NCI-H1930 (cell line): ENCODE measurements at regions not wholly inside any gene's neighbourhood (a gene's known extent, or its start where the extent isn't known, plus 50 kb on each side); places are given as distances from the start of the nearest gene placed in this dataset.

ENCODE experiments used
- DNase-seq, 2 experiments: peaks; one replicate each; lab custom pipeline; 2025; lab: John Stamatoyannopoulos, UW

DNA sequence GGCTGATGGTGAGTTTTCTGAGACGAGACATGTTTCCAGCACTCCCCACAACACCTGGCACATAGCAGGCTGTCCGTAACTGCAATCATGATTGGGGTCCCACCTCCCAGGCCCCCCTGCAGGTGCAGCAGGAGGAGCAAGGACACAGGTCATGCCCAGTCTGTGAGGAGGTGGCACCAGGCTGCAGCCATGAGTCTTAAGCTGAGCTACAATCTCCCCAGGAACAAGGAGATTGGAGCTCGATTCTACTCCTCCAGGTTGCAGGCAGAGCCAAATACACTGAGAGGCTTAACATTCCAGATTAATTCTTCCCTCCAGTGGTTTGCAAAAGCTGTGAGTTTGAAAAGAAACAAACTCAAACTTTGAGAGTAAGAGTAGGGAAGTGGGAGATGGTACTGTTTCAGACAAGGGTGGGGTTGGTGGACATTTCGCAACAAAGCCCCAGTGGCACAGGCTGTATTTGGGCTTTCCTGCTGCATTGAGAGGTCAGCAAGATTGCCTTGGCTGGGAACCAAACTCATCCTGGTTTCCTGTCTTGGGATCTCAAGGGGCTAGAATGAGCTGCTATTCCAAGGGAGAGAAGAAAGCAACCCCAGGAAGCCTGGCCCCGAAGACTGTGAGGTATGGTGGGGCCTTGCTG, 64.8 kb upstream of the GALNT2 start:
- DNase-seq: no peak

DNA sequence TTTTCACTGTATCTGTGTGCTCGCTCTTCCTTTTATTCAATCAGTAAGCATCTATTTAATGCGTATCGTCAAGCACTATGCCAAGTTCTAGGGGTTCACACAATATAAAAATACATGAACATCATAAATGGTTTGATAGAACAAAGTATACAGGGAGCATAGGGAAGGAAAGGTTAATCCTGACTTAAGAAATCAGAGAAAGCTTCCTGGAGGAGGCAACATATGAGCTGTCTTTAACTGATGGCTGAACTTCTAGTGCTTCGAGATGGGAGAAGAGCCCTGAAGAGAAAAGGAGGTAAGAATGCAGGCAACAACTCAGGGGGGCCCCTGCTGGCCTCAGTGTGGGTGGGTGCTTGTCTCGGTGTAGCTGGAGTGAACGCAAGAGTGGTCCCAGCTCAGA, 63.6 kb upstream of the GALNT2 start:
- no peak for DNase-seq

DNA sequence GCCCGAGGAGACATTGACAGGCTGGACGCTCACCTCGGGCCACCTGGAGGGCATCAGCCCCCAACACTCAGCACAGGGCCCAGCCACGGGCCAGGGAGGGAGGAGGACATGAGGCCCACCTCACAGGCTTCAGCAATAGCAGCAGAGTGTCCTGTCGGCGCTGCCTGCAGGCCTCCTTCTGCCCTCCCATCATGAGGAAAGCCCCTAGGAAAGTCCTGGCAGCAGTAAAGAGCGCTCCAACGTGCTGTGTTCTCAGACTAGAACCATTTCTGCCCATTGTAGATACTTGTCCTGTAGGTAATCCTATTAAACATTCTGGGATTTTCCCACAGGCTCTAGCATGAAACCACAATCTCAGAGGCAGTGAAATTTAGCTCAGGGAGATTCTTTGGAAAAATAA, 62.0 kb upstream of the GALNT2 start:
- no peak for DNase-seq

DNA sequence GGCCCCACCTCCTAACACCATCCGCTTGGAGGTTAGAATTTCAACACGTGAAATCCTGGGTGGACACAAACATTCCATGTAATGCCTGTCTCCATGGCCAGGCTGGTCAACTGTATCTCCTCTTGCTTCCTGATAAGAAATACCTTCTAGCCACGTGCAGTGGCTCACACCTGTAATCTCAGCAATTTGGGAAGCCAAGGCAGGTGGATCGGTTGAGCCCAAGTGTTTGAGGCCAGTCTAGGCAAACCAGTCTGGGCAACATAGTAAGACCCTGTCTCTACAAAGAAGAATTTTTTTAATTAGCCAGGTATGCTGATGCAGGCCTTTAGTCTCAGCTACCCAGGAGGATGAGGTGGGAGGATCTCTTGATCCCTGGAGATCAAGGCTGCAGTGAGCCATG, 58.3 kb upstream of the GALNT2 start:
- no peak for DNase-seq

DNA sequence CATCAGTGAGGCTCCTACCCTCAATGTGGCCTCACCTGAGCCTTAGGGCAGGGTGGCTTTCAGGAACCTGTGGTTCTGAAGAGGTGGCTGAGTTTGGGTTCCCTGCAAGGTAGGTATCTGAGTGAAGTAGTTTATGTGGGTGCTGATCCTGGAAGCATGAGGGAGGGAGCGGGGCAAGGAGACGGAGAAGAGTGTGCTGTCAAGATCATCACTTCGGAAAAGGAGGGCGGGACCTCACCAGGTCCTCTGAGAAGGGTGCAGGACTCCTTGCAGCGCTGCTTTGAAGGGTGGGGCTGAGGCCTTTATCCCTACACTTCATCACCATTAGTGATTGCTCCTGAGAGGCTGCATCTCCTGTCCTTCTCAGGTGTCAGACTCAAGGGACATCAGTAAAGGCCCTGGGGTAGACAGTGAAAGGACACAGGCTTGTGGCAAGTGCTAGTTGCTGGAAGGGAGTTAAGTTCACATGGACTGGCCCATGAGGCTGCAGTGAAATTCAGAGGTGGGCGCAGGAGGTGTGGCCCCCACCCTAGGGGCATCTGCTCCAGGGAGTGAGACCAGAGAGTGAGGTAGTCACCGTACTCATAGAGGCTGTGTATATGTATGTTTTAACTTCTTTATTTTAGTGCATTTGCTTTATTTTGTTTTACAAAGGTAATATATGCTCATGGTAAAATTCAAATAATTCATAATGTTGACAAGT, 57.3 kb upstream of the GALNT2 start:
- DNase-seq: no peak

DNA sequence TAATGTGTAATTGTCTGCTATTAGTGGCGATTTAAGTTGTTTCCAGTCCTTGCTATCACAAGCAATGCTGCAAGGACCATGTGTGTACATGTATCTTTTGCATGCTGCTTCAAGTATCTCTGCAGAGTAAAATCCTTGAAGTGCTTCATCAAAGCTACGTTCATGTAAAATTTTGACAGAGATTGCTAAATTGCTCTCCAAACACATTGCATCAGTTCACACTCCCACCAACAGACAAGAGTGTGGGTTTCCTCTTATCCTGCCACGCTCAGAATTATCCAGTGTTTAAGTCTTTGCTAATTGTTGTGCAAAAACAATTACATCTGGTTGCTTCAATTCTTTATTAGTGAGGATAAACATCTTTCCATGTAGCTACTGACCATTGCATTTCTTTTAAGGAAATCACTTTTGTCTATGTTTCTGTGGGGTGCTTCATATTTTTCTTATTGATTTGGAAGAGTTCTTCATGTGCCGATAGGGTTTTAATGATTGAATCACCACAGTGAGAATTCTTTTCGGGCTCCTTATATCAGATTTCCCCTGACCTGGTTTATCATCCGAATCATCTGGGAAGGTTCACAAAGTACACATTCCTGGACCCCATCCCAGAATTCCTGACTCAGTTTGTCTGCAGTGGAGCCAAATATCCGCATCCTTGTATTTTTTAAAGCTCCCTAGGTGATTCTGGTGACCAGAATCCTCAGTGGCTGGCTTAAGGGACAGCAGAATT, 56.3 kb upstream of the GALNT2 start:
- no peak for DNase-seq

DNA sequence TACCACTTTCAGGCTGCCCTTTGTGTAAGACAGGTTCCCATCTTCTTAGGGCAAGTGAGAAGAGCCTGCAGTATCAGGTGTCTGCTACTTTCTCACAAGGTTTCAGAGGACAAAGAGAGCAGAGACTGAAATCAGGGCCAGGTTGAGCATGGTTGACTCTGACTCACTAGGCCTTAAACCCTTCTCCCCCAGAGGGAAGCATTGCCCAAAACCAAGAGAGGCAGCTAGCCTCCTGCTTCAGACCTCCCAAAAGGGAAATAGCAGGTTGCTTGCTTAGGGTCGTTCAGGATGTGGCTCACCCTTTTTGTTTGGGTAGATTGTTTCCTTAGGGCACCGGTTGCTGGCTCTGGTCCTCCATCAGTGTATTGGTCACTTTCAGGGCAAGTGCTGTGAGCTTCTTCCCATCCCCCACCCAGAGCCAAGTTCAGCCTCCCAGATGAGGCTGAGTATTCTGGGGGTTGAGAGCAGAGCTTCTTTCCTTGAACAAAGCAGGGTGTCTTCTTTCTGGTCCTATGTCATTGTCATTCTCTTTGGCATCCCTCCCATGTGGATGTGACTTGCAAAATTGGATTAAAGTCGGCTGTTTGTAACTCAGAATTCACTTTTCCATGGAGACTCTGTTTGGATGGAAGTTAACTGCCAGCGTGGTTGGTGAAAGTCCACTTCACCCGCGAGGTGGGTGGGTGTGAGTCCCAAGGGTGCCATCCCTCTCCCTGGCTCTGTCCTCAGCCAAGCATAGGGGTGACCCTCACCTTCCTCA, 55.5 kb upstream of the GALNT2 start:
- no peak for DNase-seq

DNA sequence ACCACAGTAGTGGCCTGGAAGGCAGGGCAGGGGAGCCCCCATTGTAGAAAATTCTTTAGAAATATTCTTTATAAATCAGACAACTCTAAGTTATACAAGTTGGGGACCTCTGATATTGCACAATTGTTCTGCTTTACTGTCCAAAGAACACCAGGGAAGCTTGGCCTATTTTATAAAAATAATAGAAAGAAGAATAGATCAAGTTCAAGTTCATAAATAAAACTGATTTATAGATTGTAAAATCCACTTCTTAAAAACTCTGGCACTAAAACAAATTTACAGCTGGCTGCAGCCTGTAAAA, 55.0 kb upstream of the GALNT2 start:
- no peak for DNase-seq

DNA sequence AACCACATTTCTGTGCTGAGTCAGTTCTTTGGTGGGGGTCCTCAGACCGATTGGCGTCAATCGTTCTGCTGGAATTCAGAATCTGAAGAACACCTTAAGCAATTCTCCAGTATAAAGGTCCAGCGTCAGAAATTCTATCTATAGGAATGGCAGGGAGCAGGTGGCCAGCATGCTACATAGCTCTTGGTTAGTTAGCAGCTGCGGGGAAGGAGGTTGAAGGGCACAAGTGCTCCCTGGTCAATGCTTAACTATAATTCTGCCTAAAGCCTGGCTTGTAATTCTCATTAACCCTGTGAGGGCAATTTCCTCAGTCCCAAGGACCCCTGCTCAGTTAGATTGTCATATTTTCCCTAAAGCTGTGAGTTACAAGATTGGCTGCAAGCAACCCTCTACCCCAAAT, 54.3 kb upstream of the GALNT2 start:
- no peak for DNase-seq

DNA sequence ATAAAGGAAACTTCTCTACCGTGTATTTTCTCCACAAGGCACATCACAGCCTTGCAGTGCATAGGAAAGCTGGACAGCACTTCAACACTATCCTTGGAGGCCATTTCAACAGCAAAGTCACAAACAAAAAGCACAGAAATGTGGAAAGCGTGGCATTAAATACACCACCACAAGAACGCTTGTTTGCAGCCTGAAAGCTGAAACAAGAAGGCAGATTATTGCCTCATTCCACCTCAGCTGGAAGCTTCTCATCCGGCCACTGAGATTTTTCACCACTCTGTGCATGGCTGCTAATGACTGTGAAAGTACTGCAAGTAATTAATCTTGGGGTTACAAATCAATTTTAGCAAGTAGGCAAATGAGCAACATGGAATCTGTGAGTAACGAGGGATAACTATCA, 50.9 kb upstream of the GALNT2 start:
- DNase-seq: no peak
